ENCODE measurements at regions not wholly inside any gene's neighbourhood (a gene's known extent, or its start where the extent isn't known, plus 50 kb on each side); places are given as distances from the start of the nearest gene placed in this dataset.
"Not testable (repeated sequence)": the region's sequence is repeated elsewhere in the genome, so short reads cannot be mapped to it uniquely, and the experiment has no call there.

- intact Hi-C loops (cut with DNase I) = no loop called here
- H3K9me3 ChIP-seq = peaks cover 0 to 14% (median 0%) of the 10 kb centered on the region in 12 donors
- DNase-seq (no peak), ATAC-seq (no peak)
- no peak for TF ChIP-seq CTCF (IDR thresholded peaks at IDR 0.05)
- no peak for TF ChIP-seq POLR2A (IDR thresholded peaks at IDR 0.05)
- peaks cover 0 to 26% (median 1%) of the 10 kb centered on the region in 12 donors for H3K4me1 ChIP-seq
- H3K36me3 ChIP-seq = no peaks in the 10 kb centered on the region
- 61 to 86% (median 76%) methylated on average over 1 of the region's 1 CpG for WGBS, 4 donors
- H3K4me3 ChIP-seq = no peak overlapping the region
- no peaks in the 10 kb centered on the region for H3K27me3 ChIP-seq
- no peak overlapping the region for H3K27ac ChIP-seq
Observed at GRCh38 chr1:45265244-45265643, 58.8 kb upstream of the ZSWIM5 start.

GRCh38 chr1:45266151-45266801 is 59.9 kb upstream of the ZSWIM5 start:
- peak overlapping the region in 1 of 12 donors; percentile 26 for H3K4me3 ChIP-seq
- 35 to 52% (median 50%) methylated on average over 7 of the region's 7 CpGs for WGBS, 4 donors
- peak; percentile 76 to 88 (median 86) for ATAC-seq

GRCh38 chr1:45268310-45268709 is 58.4 kb upstream of the HPDL start:
- H3K4me3 ChIP-seq; ATAC-seq; DNase-seq; H3K27me3 ChIP-seq; H3K9me3 ChIP-seq; intact Hi-C loops (cut with DNase I); H3K36me3 ChIP-seq: not testable (repeated sequence)
- whole genome bisulfite sequencing, 4 donors = 48 to 61% (median 61%) methylated on average over 5 of the region's 5 CpGs
- Histone ChIP-seq H3K27ac (peak overlapping the region in 4 of 12 donors; percentile 14 to 43 (median 28)), H3K4me1 (peaks cover 0 to 26% (median 1%) of the 10 kb centered on the region in 12 donors)

More at GRCh38 chr1:45266151-45266801, 59.9 kb upstream of the ZSWIM5 start:
- peaks cover 0 to 26% (median 1%) of the 10 kb centered on the region in 12 donors for H3K4me1 ChIP-seq
- TF ChIP-seq POLR2A (IDR thresholded peaks at IDR 0.05) (no peak), CTCF (IDR thresholded peaks at IDR 0.05) (no peak)
- H3K9me3 ChIP-seq = peaks cover 0 to 11% (median 0%) of the 10 kb centered on the region in 12 donors
- H3K27ac ChIP-seq = peak overlapping the region in 10 of 12 donors; percentile 13 to 72 (median 30)
- DNase-seq = peak in 4 of 5 donors; percentile 47 to 71 (median 55)
- no peaks in the 10 kb centered on the region for H3K27me3 ChIP-seq
- H3K36me3 ChIP-seq = no peaks in the 10 kb centered on the region
- intact Hi-C loops (cut with DNase I) = no loop called here

- intact Hi-C loops (cut with DNase I); ATAC-seq; H3K4me3 ChIP-seq; H3K36me3 ChIP-seq; H3K27me3 ChIP-seq; H3K27ac ChIP-seq; DNase-seq: not testable (repeated sequence)
- peaks cover 0 to 14% (median 0%) of the 10 kb centered on the region in 12 donors for H3K4me1 ChIP-seq
- peaks cover 0 to 11% (median 0%) of the 10 kb centered on the region in 12 donors for H3K9me3 ChIP-seq
- 90 to 94% (median 92%) methylated on average over 1 of the region's 1 CpG for WGBS, 4 donors
Observed at GRCh38 chr1:45272267-45272666, 54.4 kb upstream of the HPDL start.

- Histone ChIP-seq H3K36me3 (no peaks in the 10 kb centered on the region), H3K27ac (no peak overlapping the region), H3K4me3 (no peak overlapping the region), H3K9me3 (peaks cover 0 to 11% (median 0%) of the 10 kb centered on the region in 12 donors), H3K4me1 (peaks cover 0 to 10% (median 0%) of the 10 kb centered on the region in 12 donors), H3K27me3 (no peaks in the 10 kb centered on the region)
- intact Hi-C loops (cut with DNase I) = no loop called here
- DNase-seq (no peak), ATAC-seq (no peak)
- TF ChIP-seq POLR2A (IDR thresholded peaks at IDR 0.05) (no peak), CTCF (IDR thresholded peaks at IDR 0.05) (no peak)
- WGBS, 4 donors = 79 to 86% (median 83%) methylated on average over 4 of the region's 4 CpGs
Observed at GRCh38 chr1:45272913-45273371, 53.8 kb upstream of the HPDL start.

Data from heart left ventricle (tissue), 16 donors.